22Rv1 (cell line): ENCODE measurements at regions not wholly inside any gene's neighbourhood (a gene's known extent, or its start where the extent isn't known, plus 50 kb on each side); places are given as distances from the start of the nearest gene placed in this dataset.

Source experiments
- H3K27ac ChIP-seq: fragments of 450-650 bp; 2 replicates; pipeline ENCODE4 v1.5.1; 2017
- CTCF ChIP-seq: fragments of 450-650 bp; IDR thresholded peaks from 2 replicates; pipeline ENCODE4 v1.5.1; 2017; ENCODE audit warnings: mild to moderate bottlenecking
- ZFX ChIP-seq: fragments of 450-650 bp; IDR thresholded peaks from 2 replicates; pipeline ENCODE4 v1.6.1; 2017; ENCODE audit warnings: antibody characterized with exemption, borderline replicate concordance

DNA sequence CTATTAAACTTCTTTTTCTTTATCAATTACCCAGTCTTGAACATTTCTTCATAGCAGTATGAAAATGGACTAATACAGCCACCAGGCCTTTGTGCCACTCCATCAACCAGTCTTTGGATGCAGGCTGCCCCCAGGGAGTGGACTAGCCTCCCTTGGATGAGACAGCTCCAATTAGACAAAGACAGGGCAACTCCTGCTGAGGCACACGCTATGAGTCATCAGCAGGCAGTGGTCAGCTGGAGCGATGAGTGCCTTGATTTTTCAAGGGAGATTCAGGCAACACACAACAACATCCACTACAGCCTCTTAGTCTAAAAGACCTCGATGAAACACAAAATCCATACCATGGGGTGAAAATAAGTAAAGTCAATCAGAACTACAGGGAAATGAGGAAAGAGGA lies 160.1 kb downstream of the ARRDC4 start:
- TF ChIP-seq ZFX, result no peak
- no peak for TF ChIP-seq CTCF
- H3K27ac ChIP-seq, result no peak overlapping the region

DNA sequence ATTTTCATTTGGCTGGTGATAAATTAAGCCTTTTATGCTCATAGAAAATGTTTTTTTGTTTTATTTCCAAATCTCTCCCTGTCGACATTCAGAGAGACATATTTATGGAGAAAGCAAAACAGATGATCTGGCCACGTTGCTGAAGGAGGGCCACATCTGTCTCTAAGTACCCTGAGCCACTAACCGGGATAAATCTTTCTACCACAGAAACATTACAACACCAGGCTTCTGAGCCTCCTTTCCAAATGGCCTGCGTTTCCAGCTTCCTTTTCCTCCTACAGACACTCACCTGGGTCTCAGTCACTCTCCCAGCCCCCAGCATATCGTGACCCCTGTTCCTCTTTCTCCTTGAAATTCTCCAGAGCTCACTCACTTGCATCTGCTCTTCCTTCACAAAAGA lies 161.0 kb downstream of the ARRDC4 start:
- TF ChIP-seq CTCF (no peak), ZFX (no peak)

DNA sequence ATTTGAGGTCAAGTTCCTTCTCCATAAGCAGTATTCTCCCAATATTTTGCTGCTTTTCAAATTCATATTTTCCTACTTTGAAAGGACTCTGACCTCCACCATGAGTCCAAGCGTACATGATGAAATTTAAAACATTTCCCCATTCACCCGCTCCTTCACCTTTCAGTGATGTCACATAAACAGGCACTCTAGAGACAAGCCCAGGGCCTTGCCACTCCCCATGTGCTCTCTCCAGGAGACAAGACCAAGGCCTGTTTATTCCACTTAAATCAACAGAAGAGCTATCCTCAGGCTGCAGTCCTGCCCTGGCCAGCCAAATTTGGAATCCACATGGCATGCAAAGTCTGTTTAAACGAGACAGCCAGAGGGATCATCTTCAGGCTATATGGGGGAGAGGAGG lies 161.5 kb downstream of the ARRDC4 start:
- H3K27ac ChIP-seq, result no peak overlapping the region
- TF ChIP-seq CTCF (no peak), ZFX (no peak)

More for the DNA sequence above, 161.0 kb downstream of the ARRDC4 start:
- H3K27ac ChIP-seq, result no peak overlapping the region

DNA sequence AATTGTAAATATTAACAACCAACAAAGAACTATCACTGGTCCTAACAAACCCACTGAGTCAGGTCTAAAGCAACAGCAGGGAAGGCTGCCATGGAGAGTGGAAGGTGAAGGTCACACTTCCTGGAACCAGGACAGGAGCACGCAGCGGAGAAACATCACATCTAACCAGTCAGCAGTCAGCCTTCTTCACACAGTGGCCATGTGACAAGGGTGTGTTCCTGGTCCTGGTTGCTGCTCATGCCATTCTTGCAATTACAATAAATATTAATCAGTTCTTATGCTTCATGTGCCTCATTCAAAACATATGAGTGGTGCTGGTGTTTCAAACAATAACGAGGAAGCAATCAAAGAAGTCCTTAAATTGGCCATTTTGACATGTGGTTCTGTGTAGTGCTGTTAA lies 162.8 kb downstream of the ARRDC4 start:
- no peak overlapping the region for H3K27ac ChIP-seq
- no peak for TF ChIP-seq ZFX

DNA sequence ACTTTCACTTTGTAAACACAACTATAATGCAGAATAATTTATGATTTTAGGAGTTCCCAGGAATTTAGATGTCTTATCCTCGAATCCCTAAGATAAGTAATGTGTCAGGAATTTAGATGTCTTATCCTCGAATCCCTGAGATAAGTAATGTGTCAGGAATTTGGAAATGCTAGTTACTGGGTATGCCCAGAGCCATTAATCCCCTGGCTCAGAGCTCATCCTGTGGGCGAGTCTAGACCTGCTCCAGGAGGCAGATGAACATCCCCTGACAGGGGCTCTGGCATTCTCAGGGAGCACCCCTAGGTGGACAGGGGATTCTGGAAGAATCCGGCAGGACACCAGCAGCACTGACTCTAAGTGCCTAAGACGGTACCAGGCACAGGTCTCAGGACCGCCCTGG lies 163.3 kb downstream of the ARRDC4 start:
- no peak overlapping the region for H3K27ac ChIP-seq
- TF ChIP-seq ZFX (no peak), CTCF (no peak)

GRCh38 chr15:98124581-98124980 lies 164.1 kb downstream of the ARRDC4 start:
- no peak overlapping the region for H3K27ac ChIP-seq
- TF ChIP-seq CTCF (no peak), ZFX (no peak)

DNA sequence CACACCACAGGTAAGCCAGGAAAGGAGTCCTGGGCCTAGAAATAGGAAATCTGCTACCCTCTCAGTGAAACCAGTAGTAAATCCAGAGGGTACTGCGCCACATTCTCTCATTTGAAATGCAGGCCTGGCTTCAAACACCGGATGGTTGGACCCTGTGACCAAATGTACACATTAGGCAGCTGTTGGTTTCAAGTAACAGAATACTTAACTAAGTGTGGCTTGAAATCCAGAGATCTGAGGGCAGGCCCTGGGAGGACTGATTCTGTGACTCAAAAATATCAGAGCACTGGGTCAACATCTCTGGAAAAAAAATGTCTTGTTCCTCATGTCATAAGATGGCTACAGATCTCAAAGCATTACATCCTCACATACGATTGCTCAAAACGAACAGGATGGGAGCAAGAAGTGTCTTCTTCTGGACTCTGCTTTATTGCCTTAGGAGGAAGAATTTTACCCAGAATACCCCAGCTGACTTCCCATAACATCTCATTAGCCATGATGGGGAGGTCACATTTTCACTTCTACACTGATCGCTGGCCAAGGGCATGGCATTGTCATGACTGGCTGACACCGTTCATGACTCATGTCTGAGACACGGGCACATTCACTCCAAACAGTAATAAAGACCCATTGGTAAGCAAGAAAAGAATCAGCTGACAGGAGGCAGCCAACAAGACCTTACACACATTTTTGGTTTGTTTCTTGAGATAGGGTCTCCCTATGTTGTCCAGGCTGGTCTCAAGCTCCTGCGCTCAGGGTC lies 166.0 kb downstream of the ARRDC4 start:
- no peak for TF ChIP-seq ZFX
- no peak for TF ChIP-seq CTCF
- no peak overlapping the region for H3K27ac ChIP-seq

- TF ChIP-seq ZFX (no peak), CTCF (no peak)
- no peak overlapping the region for H3K27ac ChIP-seq
These were observed 167.1 kb downstream of the ARRDC4 start for GRCh38 chr15:98127586-98127985.
